Stimulated activated CD4-positive, alpha-beta T cell treated with anti-CD3 and anti-CD28 coated beads, Interleukin-15, amount 100 ng/mL, for 48 hours (primary cell): ENCODE measurements at regions not wholly inside any gene's neighbourhood (a gene's known extent, or its start where the extent isn't known, plus 50 kb on each side); places are given as distances from the start of the nearest gene placed in this dataset.
"Not testable (repeated sequence)": the region's sequence is repeated elsewhere in the genome, so short reads cannot be mapped to it uniquely, and the experiment has no call there.

Source experiments
- DNase-seq, 2 donors: peaks; one replicate each; pipeline ENCODE4 v3.0.0-alpha.2; 2020; ENCODE audit warnings: low read depth in 2 of 2

- DNase-seq = no peak
These were observed 472.0 kb downstream of the ZPLD1 start for GRCh38 chr3:102906818-102907217.

- DNase-seq = no peak
These were observed 475.1 kb downstream of the ZPLD1 start for GRCh38 chr3:102909904-102910303.

- no peak for DNase-seq
These were observed 481.7 kb downstream of the ZPLD1 start for GRCh38 chr3:102916532-102916931.

- no peak for DNase-seq
These were observed 491.8 kb downstream of the ZPLD1 start for GRCh38 chr3:102926618-102927017.

GRCh38 chr3:102933377-102933776, 498.6 kb downstream of the ZPLD1 start:
- DNase-seq = no peak

- no peak for DNase-seq
These were observed 501.8 kb downstream of the ZPLD1 start for GRCh38 chr3:102936511-102937045.

GRCh38 chr3:102941786-102942185, 507.0 kb downstream of the ZPLD1 start:
- DNase-seq = no peak

GRCh38 chr3:102946445-102946844, 511.6 kb downstream of the ZPLD1 start:
- not testable (repeated sequence) for DNase-seq

GRCh38 chr3:102972350-102972749, 537.5 kb downstream of the ZPLD1 start:
- no peak for DNase-seq

GRCh38 chr3:102974333-102974732, 539.5 kb downstream of the ZPLD1 start:
- DNase-seq = no peak

- no peak for DNase-seq
These were observed 544.4 kb downstream of the ZPLD1 start for GRCh38 chr3:102979191-102979590.

GRCh38 chr3:102979682-102980354, 545.0 kb downstream of the ZPLD1 start:
- no peak for DNase-seq

- DNase-seq = no peak
These were observed 545.5 kb downstream of the ZPLD1 start for GRCh38 chr3:102980355-102980696.

- no peak for DNase-seq
These were observed 567.8 kb downstream of the ZPLD1 start for GRCh38 chr3:103002425-103003176.

GRCh38 chr3:103006526-103007183, 571.8 kb downstream of the ZPLD1 start:
- no peak for DNase-seq

- no peak for DNase-seq
These were observed 574.8 kb downstream of the ZPLD1 start for GRCh38 chr3:103009609-103010008.

- DNase-seq = no peak
These were observed 591.1 kb downstream of the ZPLD1 start for GRCh38 chr3:103025880-103026279.

- DNase-seq = no peak
These were observed 599.0 kb downstream of the ZPLD1 start for GRCh38 chr3:103033841-103034240.

GRCh38 chr3:103047640-103048039, 612.8 kb downstream of the ZPLD1 start:
- DNase-seq = no peak

- no peak for DNase-seq
These were observed 613.4 kb downstream of the ZPLD1 start for GRCh38 chr3:103048068-103048722.

GRCh38 chr3:103052236-103052830, 617.5 kb downstream of the ZPLD1 start:
- DNase-seq = no peak

- no peak for DNase-seq
These were observed 620.3 kb downstream of the ZPLD1 start for GRCh38 chr3:103055021-103055520.
